Upper lobe of left lung (tissue), 4 donors: ENCODE measurements at regions not wholly inside any gene's neighbourhood (a gene's known extent, or its start where the extent isn't known, plus 50 kb on each side); places are given as distances from the start of the nearest gene placed in this dataset.

Source experiments
- CTCF ChIP-seq, 6 experiments: fragments of 450-650 bp in 4 of 6; fragments of 200-600 bp in 2 of 6; sonication (generic) in 2 of 6; IDR thresholded peaks; one replicate each; pipeline ENCODE4 v1.5.1; 2016 to 2019; ENCODE audit warnings: antibody characterized with exemption in 6 of 6
- POLR2A ChIP-seq, 4 donors: fragments of 450-650 bp; IDR thresholded peaks; one replicate each; pipeline ENCODE4 v1.5.1; 2016 to 2017; ENCODE audit warnings: antibody characterized with exemption in 4 of 4, mild to moderate bottlenecking in 2 of 4
- POLR2AphosphoS5 ChIP-seq, 2 donors: sonication (generic); formaldehyde crosslinking; IDR thresholded peaks; one replicate each; pipeline ENCODE4 v1.5.1; 2017; ENCODE audit warnings: antibody characterized with exemption in 2 of 2

GRCh38 chr9:11722957-11723356, 970.2 kb upstream of the TYRP1 start:
- TF ChIP-seq CTCF (IDR thresholded peaks at IDR 0.05) (no peak), POLR2AphosphoS5 (IDR thresholded peaks at IDR 0.05) (no peak), POLR2A (IDR thresholded peaks at IDR 0.05) (no peak)
